Parathyroid adenoma (tissue), 2 donors: ENCODE measurements at regions not wholly inside any gene's neighbourhood (a gene's known extent, or its start where the extent isn't known, plus 50 kb on each side); places are given as distances from the start of the nearest gene placed in this dataset.

Experiments
- H2AFZ ChIP-seq: fragments of 300-600 bp; sonication (generic); one replicate; pipeline ENCODE4 v1.7.0; 2017; ENCODE audit warnings: antibody characterized with exemption, mild to moderate bottlenecking
- H3K27ac ChIP-seq: fragments of 300-600 bp; sonication (generic); one replicate; pipeline ENCODE4 v1.7.0; 2017
- H3K27me3 ChIP-seq: fragments of 300-600 bp; sonication (generic); one replicate; pipeline ENCODE4 v1.7.0; 2017; ENCODE audit warnings: low read length; ENCODE audit not compliant: control insufficient read depth, insufficient read depth
- H3K36me3 ChIP-seq: fragments of 300-600 bp; sonication (generic); one replicate; pipeline ENCODE4 v1.7.0; 2017; ENCODE audit warnings: low read length; ENCODE audit not compliant: control insufficient read depth, insufficient read depth
- H3K4me1 ChIP-seq: fragments of 300-600 bp; sonication (generic); one replicate; pipeline ENCODE4 v1.7.0; 2017; ENCODE audit warnings: control low read depth
- H3K4me2 ChIP-seq: fragments of 300-600 bp; sonication (generic); one replicate; pipeline ENCODE4 v1.7.0; 2017; ENCODE audit warnings: low read length
- H3K4me3 ChIP-seq: fragments of 300-600 bp; sonication (generic); one replicate; pipeline ENCODE4 v1.7.0; 2017; ENCODE audit warnings: low read depth, low read length
- H3K79me2 ChIP-seq: fragments of 300-600 bp; sonication (generic); one replicate; pipeline ENCODE4 v1.7.0; 2017; ENCODE audit warnings: control low read depth
- H3K9ac ChIP-seq: fragments of 300-600 bp; sonication (generic); one replicate; pipeline ENCODE4 v1.7.0; 2017; ENCODE audit warnings: mild to moderate bottlenecking
- H3K9me3 ChIP-seq: fragments of 300-600 bp; sonication (generic); one replicate; pipeline ENCODE4 v1.7.0; 2017; ENCODE audit warnings: low read length; ENCODE audit not compliant: control insufficient read depth
- CTCF ChIP-seq: fragments of 300-600 bp; sonication (generic); IDR thresholded peaks from one replicate; pipeline ENCODE4 v1.7.0; 2017; ENCODE audit warnings: antibody characterized with exemption, mild to moderate bottlenecking
- donor health status: primary hyperparathyroidism.

- no peak for TF ChIP-seq CTCF
- Histone ChIP-seq H3K4me2 (no peak overlapping the region), H3K27me3 (no peaks in the 10 kb centered on the region), H3K9ac (no peak overlapping the region), H3K36me3 (no peaks in the 10 kb centered on the region), H3K4me1 (no peaks in the 10 kb centered on the region), H3K9me3 (no peaks in the 10 kb centered on the region), H3K4me3 (no peak overlapping the region), H2AFZ (no peak overlapping the region), H3K27ac (no peak overlapping the region), H3K79me2 (no peaks in the 10 kb centered on the region)
These were observed 77.4 kb upstream of the C5orf46 start for GRCh38 chr5:147983742-147984141.

- H3K9me3 ChIP-seq, result no peaks in the 10 kb centered on the region
- H3K4me3 ChIP-seq, result no peak overlapping the region
- no peak overlapping the region for H2AFZ ChIP-seq
These were observed 74.7 kb upstream of the C5orf46 start for GRCh38 chr5:147981074-147981473.

GRCh38 chr5:147979761-147980160 is 73.4 kb upstream of the C5orf46 start:
- Histone ChIP-seq H3K27me3 (no peaks in the 10 kb centered on the region), H3K79me2 (no peaks in the 10 kb centered on the region), H3K4me2 (no peak overlapping the region), H3K9ac (no peak overlapping the region), H3K9me3 (no peaks in the 10 kb centered on the region), H3K36me3 (no peaks in the 10 kb centered on the region), H2AFZ (no peak overlapping the region), H3K4me1 (no peaks in the 10 kb centered on the region), H3K4me3 (no peak overlapping the region), H3K27ac (no peak overlapping the region)
- TF ChIP-seq CTCF, result no peak

More at GRCh38 chr5:147981074-147981473, 74.7 kb upstream of the C5orf46 start:
- no peak for TF ChIP-seq CTCF
- H3K27me3 ChIP-seq, result no peaks in the 10 kb centered on the region
- H3K79me2 ChIP-seq, result no peaks in the 10 kb centered on the region
- H3K36me3 ChIP-seq, result no peaks in the 10 kb centered on the region
- no peak overlapping the region for H3K9ac ChIP-seq
- H3K27ac ChIP-seq, result no peak overlapping the region
- no peak overlapping the region for H3K4me2 ChIP-seq
- H3K4me1 ChIP-seq, result no peaks in the 10 kb centered on the region

GRCh38 chr5:147972076-147972840 is 65.9 kb upstream of the C5orf46 start:
- H3K9me3 ChIP-seq, result no peaks in the 10 kb centered on the region
- no peak for TF ChIP-seq CTCF
- H3K27me3 ChIP-seq, result no peaks in the 10 kb centered on the region
- no peak overlapping the region for H3K9ac ChIP-seq
- H3K27ac ChIP-seq, result no peak overlapping the region
- no peaks in the 10 kb centered on the region for H3K36me3 ChIP-seq
- H3K4me1 ChIP-seq, result no peaks in the 10 kb centered on the region
- no peak overlapping the region for H3K4me2 ChIP-seq
- H3K4me3 ChIP-seq, result no peak overlapping the region
- H2AFZ ChIP-seq, result no peak overlapping the region
- H3K79me2 ChIP-seq, result no peaks in the 10 kb centered on the region

GRCh38 chr5:147971472-147971871 is 65.1 kb upstream of the C5orf46 start:
- no peaks in the 10 kb centered on the region for H3K79me2 ChIP-seq
- H3K4me2 ChIP-seq, result no peak overlapping the region
- H2AFZ ChIP-seq, result no peak overlapping the region
- TF ChIP-seq CTCF, result no peak
- H3K4me3 ChIP-seq, result no peak overlapping the region
- H3K9ac ChIP-seq, result no peak overlapping the region
- H3K27ac ChIP-seq, result no peak overlapping the region
- no peaks in the 10 kb centered on the region for H3K9me3 ChIP-seq
- no peaks in the 10 kb centered on the region for H3K27me3 ChIP-seq
- H3K36me3 ChIP-seq, result no peaks in the 10 kb centered on the region
- H3K4me1 ChIP-seq, result no peaks in the 10 kb centered on the region
